ENCODE measurements at regions not wholly inside any gene's neighbourhood (a gene's known extent, or its start where the extent isn't known, plus 50 kb on each side); places are given as distances from the start of the nearest gene placed in this dataset.

DNA sequence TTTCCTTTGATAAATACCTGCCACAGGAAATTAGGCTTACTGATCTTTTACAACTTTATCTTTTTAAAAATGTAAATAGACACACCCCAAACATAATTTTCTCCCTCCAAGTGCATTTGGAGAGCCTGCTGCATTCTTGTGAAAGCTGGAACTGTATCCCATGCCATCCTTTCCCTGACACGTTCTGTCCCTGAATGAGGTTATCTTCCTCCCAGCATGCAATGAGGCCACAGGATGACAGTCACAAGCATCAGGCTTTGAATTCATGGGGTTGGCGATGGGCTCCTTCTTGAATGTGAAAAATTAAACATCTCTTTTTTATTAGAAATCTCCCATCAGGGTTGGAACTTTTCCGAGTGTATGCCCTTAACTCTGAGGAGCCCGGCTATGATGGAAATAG, 77.8 kb downstream of the CTAGE1 start:
- Histone ChIP-seq H3K79me2 (replicated peaks; ENCODE audit: insufficient read depth, low read length) (no peaks in the 10 kb centered on the region), H3K27me3 (ENCODE audit: insufficient read depth, low read depth, low read length) (no peaks in the 10 kb centered on the region)
- TF ChIP-seq TAF1 (IDR thresholded peaks at IDR 0.05; ENCODE audit: low read depth) (no peak), RAD21 (conservative IDR thresholded peaks at IDR 0.05) (no peak), SMC3 (conservative IDR thresholded peaks at IDR 0.05; ENCODE audit: poor library complexity) (no peak), POLR2AphosphoS5 (IDR thresholded peaks at IDR 0.05) (no peak), MXI1 (conservative IDR thresholded peaks at IDR 0.05; ENCODE audit: poor library complexity, severe bottlenecking) (no peak), EP300 (conservative IDR thresholded peaks at IDR 0.05; ENCODE audit: poor library complexity, severe bottlenecking) (no peak), EZH2 (IDR thresholded peaks at IDR 0.05; ENCODE audit: borderline replicate concordance, insufficient read depth, low read length, poor library complexity, severe bottlenecking) (no peak)
- TF ChIP-seq, protein P1, sequence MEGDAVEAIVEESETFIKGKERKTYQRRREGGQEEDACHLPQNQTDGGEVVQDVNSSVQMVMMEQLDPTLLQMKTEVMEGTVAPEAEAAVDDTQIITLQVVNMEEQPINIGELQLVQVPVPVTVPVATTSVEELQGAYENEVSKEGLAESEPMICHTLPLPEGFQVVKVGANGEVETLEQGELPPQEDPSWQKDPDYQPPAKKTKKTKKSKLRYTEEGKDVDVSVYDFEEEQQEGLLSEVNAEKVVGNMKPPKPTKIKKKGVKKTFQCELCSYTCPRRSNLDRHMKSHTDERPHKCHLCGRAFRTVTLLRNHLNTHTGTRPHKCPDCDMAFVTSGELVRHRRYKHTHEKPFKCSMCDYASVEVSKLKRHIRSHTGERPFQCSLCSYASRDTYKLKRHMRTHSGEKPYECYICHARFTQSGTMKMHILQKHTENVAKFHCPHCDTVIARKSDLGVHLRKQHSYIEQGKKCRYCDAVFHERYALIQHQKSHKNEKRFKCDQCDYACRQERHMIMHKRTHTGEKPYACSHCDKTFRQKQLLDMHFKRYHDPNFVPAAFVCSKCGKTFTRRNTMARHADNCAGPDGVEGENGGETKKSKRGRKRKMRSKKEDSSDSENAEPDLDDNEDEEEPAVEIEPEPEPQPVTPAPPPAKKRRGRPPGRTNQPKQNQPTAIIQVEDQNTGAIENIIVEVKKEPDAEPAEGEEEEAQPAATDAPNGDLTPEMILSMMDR (IDR thresholded peaks at IDR 0.05; ENCODE audit: poor library complexity, severe bottlenecking), result no peak
- TF ChIP-seq, protein P2, sequence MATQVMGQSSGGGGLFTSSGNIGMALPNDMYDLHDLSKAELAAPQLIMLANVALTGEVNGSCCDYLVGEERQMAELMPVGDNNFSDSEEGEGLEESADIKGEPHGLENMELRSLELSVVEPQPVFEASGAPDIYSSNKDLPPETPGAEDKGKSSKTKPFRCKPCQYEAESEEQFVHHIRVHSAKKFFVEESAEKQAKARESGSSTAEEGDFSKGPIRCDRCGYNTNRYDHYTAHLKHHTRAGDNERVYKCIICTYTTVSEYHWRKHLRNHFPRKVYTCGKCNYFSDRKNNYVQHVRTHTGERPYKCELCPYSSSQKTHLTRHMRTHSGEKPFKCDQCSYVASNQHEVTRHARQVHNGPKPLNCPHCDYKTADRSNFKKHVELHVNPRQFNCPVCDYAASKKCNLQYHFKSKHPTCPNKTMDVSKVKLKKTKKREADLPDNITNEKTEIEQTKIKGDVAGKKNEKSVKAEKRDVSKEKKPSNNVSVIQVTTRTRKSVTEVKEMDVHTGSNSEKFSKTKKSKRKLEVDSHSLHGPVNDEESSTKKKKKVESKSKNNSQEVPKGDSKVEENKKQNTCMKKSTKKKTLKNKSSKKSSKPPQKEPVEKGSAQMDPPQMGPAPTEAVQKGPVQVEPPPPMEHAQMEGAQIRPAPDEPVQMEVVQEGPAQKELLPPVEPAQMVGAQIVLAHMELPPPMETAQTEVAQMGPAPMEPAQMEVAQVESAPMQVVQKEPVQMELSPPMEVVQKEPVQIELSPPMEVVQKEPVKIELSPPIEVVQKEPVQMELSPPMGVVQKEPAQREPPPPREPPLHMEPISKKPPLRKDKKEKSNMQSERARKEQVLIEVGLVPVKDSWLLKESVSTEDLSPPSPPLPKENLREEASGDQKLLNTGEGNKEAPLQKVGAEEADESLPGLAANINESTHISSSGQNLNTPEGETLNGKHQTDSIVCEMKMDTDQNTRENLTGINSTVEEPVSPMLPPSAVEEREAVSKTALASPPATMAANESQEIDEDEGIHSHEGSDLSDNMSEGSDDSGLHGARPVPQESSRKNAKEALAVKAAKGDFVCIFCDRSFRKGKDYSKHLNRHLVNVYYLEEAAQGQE (IDR thresholded peaks at IDR 0.05; ENCODE audit: borderline replicate concordance), result no peak

DNA sequence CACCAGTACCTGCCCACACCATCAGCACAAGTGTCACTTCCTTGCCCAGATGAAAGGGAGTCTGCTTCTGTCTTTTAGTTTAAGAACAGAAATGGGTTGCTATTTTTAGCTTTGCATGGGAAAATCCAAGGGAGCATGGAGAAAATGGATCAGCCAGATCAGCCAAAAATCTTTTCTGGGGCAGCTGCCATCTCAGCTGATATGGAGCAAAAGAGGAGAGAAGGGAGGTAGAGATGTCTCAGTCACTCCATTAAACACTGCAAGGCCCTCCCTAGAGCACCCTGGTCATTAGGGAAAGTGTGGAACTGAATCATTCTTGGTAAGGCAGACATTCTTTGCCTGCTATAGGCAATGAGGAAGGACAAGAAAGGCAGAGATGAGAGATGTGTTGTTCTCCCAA, 79.9 kb downstream of the CTAGE1 start:
- no peak overlapping the region for H3K9ac ChIP-seq (ENCODE audit: low read length)
- no peak overlapping the region for H3K4me2 ChIP-seq (ENCODE audit: low read length)
- TF ChIP-seq, protein P1 (IDR thresholded peaks at IDR 0.05; ENCODE audit: poor library complexity, severe bottlenecking), result no peak
- no peak for TF ChIP-seq EZH2 (IDR thresholded peaks at IDR 0.05; ENCODE audit: borderline replicate concordance, insufficient read depth, low read length, poor library complexity, severe bottlenecking)
- no peak for TF ChIP-seq RAD21 (conservative IDR thresholded peaks at IDR 0.05)
- no peak for TF ChIP-seq POLR2AphosphoS5 (IDR thresholded peaks at IDR 0.05)
- no peak for TF ChIP-seq MXI1 (conservative IDR thresholded peaks at IDR 0.05; ENCODE audit: poor library complexity, severe bottlenecking)
- TF ChIP-seq, protein P2 (IDR thresholded peaks at IDR 0.05; ENCODE audit: borderline replicate concordance), result no peak
- no peak for TF ChIP-seq TAF1 (IDR thresholded peaks at IDR 0.05; ENCODE audit: low read depth)
- TF ChIP-seq EP300 (conservative IDR thresholded peaks at IDR 0.05; ENCODE audit: poor library complexity, severe bottlenecking), result no peak
- no peak for TF ChIP-seq SMC3 (conservative IDR thresholded peaks at IDR 0.05; ENCODE audit: poor library complexity)
- no peaks in the 10 kb centered on the region for H3K9me2 ChIP-seq (ENCODE audit: insufficient read depth, low read length)
- no peaks in the 10 kb centered on the region for H3K79me2 ChIP-seq (replicated peaks; ENCODE audit: insufficient read depth, low read length)
- no peak overlapping the region for H3K4me3 ChIP-seq (ENCODE audit: low read length)
- no peak overlapping the region for H3K27ac ChIP-seq (ENCODE audit: low read length)
- H3F3A ChIP-seq (ENCODE audit: insufficient read depth, low read length, poor library complexity, severe bottlenecking), result no peaks in the 10 kb centered on the region
- no peaks in the 10 kb centered on the region for H3K36me3 ChIP-seq (ENCODE audit: insufficient read depth, low read length)
- H4K20me1 ChIP-seq (ENCODE audit: insufficient read depth), result no peaks in the 10 kb centered on the region
- H3K27me3 ChIP-seq (ENCODE audit: insufficient read depth, low read depth, low read length), result no peaks in the 10 kb centered on the region
- no peak overlapping the region for H2AFZ ChIP-seq (ENCODE audit: low read depth, low read length)
- H3K9me3 ChIP-seq (ENCODE audit: low read length), result no peaks in the 10 kb centered on the region

More for the DNA sequence above, 77.8 kb downstream of the CTAGE1 start:
- H3K36me3 ChIP-seq (ENCODE audit: insufficient read depth, low read length), result no peaks in the 10 kb centered on the region
- H3K9me3 ChIP-seq (ENCODE audit: low read length), result no peaks in the 10 kb centered on the region
- H3F3A ChIP-seq (ENCODE audit: insufficient read depth, low read length, poor library complexity, severe bottlenecking), result no peaks in the 10 kb centered on the region
- no peak overlapping the region for H2AFZ ChIP-seq (ENCODE audit: low read depth, low read length)
- H3K9me2 ChIP-seq (ENCODE audit: insufficient read depth, low read length), result no peaks in the 10 kb centered on the region
- no peak overlapping the region for H3K4me3 ChIP-seq (ENCODE audit: low read length)
- no peaks in the 10 kb centered on the region for H4K20me1 ChIP-seq (ENCODE audit: insufficient read depth)
- no peak overlapping the region for H3K9ac ChIP-seq (ENCODE audit: low read length)
- no peak overlapping the region for H3K4me2 ChIP-seq (ENCODE audit: low read length)
- H3K27ac ChIP-seq (ENCODE audit: low read length), result no peak overlapping the region

All from neural cell (in vitro differentiated cells).